HepG2 (cell line): ENCODE measurements at regions not wholly inside any gene's neighbourhood (a gene's known extent, or its start where the extent isn't known, plus 50 kb on each side); places are given as distances from the start of the nearest gene placed in this dataset.
"Not testable (repeated sequence)": the region's sequence is repeated elsewhere in the genome, so short reads cannot be mapped to it uniquely, and the experiment has no call there.

Source experiments
- CREB1 ChIP-seq, 2 experiments: fragments of 450-650 bp in 1 of 2; IDR thresholded peaks; 2 replicates each; pipeline ENCODE4 v1.6.1; 2016 to 2017; ENCODE audit warnings: control low read depth in 1 of 2, mild to moderate bottlenecking in 1 of 2, missing compliant biosample characterization in 1 of 2, missing genetic modification characterization in 1 of 2
- CTCF ChIP-seq: sonication (generic); formaldehyde crosslinking; IDR thresholded peaks from 2 replicates; pipeline ENCODE4 v1.5.0; 2020; ENCODE audit warnings: mild to moderate bottlenecking, missing genetic modification reagents, moderate library complexity
- ESRRA ChIP-seq: sonication (generic); formaldehyde crosslinking; IDR thresholded peaks from 2 replicates; pipeline ENCODE4 v1.5.1; 2020; ENCODE audit warnings: mild to moderate bottlenecking, low read depth, missing genetic modification reagents
- MYC ChIP-seq: sonication (generic); formaldehyde crosslinking; IDR thresholded peaks from 2 replicates; pipeline ENCODE4 v1.9.0; 2021; ENCODE audit warnings: missing genetic modification reagents, borderline replicate concordance
- SMC3 ChIP-seq: IDR thresholded peaks from 2 replicates; pipeline ENCODE4 v1.6.1; 2011; ENCODE audit warnings: low read length, improper control_type of control experiment
- ZNF207 ChIP-seq: fragments of 450-650 bp; IDR thresholded peaks from 2 replicates; pipeline ENCODE4 v1.6.1; 2016; ENCODE audit warnings: antibody characterized with exemption, borderline replicate concordance
- ZNF776 ChIP-seq: sonication (generic); formaldehyde crosslinking; IDR thresholded peaks from 2 replicates; pipeline ENCODE4 v1.4.0; 2020; ENCODE audit warnings: mild to moderate bottlenecking, missing genetic modification reagents

DNA sequence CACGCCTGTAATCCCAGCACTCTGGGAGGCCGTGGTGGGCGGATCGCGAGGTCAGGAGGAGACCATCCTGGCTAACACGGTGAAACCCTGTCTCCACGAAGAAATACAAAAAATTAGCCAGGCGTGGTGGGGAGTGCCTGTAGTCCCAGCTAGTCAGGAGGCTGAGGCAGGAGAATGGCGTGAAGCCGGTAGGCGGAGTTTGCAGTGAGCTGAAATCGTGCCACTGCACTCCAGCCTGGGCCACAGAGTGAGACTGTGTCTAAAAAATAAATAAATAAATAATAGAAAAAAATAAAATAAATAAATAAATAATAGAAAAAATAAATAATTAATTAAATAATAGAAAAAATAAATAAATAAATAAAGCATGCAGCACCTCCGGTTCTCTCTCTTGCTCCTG lies 480.8 kb downstream of the GOLGA6L6 start:
- TF ChIP-seq ZNF207; ESRRA (CRISPR knock-in tag); CREB1 (IDR thresholded peaks at IDR 0.05); CREB1 (CRISPR knock-in tag; IDR thresholded peaks at IDR 0.05); CTCF (CRISPR knock-in tag); MYC (CRISPR knock-in tag); ZNF776 (CRISPR knock-in tag); SMC3: not testable (repeated sequence)
